Stimulated activated CD8-positive, alpha-beta memory T cell treated with anti-CD3 and anti-CD28 coated beads, Interleukin-15, amount 100 ng/mL, for 4 hours (primary cell): ENCODE measurements at regions not wholly inside any gene's neighbourhood (a gene's known extent, or its start where the extent isn't known, plus 50 kb on each side); places are given as distances from the start of the nearest gene placed in this dataset.

Experiments used
- DNase-seq, 2 donors: peaks; one replicate each; pipeline ENCODE4 v3.0.0-alpha.2; 2020; ENCODE audit warnings: low read depth in 2 of 2

- no peak for DNase-seq
Observed at GRCh38 chr1:30272277-30273020, 450.9 kb downstream of the MATN1 start.

DNA sequence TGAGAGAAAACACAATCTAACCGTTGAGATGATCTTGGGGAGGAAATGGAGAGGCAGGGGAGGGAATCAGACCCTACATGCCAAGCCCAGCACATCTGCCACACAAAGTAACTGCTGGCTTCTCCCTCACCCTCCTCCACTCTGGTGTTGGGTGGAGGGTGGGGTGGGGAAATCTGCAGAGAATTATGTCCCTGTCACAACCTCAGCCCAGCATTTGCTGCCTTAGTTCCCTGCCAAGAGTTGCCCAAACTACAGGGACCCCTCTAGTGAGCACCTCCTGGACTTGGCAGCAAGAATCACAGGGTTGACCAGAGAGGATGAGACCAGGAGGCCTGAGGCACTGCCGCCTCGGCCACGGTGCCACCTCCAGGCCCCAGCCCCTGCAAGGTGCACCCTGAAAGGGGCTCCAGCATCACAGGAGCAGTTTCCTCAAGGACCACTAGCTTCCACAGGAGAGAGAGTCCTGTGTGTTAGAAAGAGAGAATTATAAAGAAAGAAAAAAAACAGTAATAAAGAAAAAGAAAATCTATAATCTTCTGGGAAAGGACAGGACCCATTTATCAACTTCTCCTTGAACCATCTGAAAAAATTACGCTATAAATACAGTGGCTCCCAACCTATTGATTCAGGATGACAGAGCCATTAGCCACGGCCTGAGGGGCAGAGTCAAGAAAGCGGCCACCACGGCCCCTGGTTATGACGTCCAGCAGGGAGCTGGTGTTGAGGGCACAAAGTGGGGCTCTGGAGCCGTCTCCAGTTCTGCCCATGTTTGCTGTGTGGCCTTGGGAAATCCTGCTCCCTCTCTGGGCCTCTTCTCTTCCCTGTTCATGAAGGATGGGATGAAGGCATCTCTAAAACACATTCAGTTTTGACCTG, 451.7 kb downstream of the MATN1 start:
- no peak for DNase-seq

- no peak for DNase-seq
Observed at GRCh38 chr1:30270461-30270860, 452.9 kb downstream of the MATN1 start.

GRCh38 chr1:30268923-30269666, 454.3 kb downstream of the MATN1 start:
- no peak for DNase-seq

DNA sequence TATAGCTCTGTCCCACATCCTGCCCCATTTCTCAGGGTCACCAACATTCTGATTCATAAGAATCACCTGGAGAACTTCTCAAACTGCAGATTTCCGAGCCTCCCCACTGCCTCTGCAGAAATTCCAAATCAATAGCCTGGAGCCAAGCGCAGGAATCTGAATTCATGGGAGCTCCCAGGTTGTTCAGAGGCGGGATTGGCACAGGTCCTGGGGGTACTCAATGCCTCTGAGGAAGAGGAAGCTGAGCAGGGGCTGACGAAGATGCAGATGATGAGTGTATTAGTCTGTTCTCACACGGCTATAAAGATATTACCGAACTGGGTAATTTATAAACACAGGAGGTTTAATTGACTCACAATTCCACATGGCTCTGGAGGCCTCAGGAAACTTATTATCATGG, 455.5 kb downstream of the MATN1 start:
- no peak for DNase-seq

- DNase-seq: no peak
Observed at GRCh38 chr1:30267046-30267445, 456.3 kb downstream of the MATN1 start.

- no peak for DNase-seq
Observed at GRCh38 chr1:30265127-30266070, 458.0 kb downstream of the MATN1 start.

DNA sequence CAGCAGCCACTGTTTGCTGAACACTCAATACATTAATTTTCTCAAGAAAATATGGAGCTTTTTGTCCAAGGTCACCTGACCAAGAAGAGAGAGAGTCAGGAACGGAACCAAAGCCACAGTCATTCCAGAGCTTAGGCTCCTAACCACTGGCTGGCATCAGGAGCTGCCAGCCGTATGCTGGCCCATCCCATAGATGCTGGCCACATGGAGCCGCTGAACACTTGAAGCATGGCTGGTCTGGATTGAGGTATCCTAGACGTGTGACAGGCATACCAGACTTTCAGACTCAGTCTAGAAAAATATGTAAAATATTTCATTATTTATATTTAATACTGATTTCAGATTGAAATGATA, 458.7 kb downstream of the MATN1 start:
- DNase-seq: no peak

DNA sequence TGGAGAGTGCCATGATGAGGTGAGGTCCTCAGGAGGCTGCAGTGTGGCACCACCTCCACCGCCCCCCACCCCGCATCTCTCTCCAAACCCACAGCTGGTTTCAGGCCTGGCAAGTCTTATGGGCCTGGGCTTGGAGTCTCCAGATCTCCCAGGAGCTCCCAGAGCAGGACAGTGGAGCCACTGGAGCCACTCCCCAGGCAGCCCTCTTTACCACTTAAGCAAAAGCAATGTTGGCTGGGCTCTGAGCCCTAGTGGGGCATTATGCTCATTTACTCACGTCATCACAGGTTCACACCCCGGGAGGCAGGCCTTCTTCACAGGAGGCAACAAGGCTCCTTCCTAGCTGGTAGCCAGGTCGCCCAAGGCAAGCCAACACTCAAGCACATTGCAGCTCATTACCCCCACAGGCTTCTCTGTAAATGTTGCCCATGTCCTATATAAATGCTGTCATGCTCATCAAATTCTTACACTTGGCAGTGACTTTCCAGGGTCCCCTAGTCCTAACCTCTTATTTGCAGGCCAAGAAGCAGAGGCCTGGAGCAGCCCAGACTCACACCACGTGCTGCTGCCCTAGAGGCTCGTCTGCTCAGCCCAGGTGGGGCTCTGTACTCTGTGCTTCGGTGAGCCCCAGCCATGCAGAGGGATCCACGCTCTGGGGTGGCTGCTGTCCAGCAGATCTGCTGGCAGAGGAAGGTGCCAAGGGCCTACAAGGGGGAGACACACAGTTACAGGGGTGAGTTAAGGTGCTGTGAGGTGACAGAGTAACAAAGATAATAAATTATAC, 459.3 kb downstream of the MATN1 start:
- no peak for DNase-seq

- no peak for DNase-seq
Observed at GRCh38 chr1:30263405-30263804, 460.0 kb downstream of the MATN1 start.

- no peak for DNase-seq
Observed at GRCh38 chr1:30262158-30262557, 461.2 kb downstream of the MATN1 start.

DNA sequence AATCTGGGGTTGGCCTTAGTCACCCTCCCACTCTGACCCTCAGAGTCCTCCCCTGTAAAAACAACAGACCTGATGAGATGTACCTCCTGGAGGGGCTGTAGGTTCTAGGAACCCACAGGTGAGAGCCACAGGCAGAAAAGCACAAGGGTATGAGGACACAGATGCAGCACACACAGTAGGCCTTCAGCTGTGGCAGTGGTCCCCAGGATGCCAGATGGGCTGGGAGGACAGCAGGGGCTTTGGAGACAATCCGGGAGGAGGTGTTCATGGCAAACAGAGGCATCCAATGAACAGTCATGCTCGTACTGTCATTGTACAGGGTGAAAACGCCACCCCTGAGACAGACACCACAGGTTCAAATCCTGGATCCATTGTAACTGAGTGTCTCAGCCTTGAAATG, 463.1 kb downstream of the MATN1 start:
- DNase-seq: no peak

DNA sequence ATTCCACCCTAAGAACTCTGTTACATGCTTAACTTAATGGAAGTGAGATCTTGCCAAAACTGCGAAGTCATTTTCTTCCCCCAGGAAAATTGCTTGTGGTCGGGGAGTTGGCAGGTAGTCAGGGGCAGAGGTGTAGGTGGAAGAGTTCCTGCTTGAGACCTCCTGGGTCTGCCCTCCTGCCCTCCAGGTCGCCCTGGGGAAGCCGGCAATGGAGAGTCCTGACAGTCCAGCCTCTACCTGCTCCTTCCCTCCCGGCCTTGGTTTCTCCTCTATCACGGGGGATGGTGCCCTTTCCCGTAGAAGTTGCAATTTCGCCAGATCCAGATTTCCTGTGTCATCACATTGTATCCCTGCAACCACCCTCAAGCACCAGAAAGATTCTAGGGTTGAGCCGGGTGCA, 463.8 kb downstream of the MATN1 start:
- DNase-seq: no peak

- DNase-seq: no peak
Observed at GRCh38 chr1:30258876-30259275, 464.5 kb downstream of the MATN1 start.

DNA sequence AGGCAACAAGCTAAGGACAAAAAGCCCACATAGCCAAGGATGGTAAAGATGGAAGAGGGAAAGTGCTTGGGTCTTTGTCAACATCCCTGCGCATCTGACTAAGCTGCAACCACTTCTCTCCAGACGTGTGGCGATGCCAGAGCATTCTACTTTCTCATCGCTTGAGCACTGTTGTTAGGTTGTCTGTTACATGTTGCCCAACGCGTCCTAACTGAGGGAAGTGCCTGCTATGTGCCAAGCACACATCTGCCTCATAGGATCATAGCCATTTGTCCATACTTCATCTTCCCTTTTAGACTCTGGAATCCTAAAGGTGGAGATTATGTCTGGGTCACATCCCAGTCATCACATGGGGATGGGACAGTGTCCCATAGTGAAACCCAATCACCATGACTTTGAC, 464.9 kb downstream of the MATN1 start:
- no peak for DNase-seq

DNA sequence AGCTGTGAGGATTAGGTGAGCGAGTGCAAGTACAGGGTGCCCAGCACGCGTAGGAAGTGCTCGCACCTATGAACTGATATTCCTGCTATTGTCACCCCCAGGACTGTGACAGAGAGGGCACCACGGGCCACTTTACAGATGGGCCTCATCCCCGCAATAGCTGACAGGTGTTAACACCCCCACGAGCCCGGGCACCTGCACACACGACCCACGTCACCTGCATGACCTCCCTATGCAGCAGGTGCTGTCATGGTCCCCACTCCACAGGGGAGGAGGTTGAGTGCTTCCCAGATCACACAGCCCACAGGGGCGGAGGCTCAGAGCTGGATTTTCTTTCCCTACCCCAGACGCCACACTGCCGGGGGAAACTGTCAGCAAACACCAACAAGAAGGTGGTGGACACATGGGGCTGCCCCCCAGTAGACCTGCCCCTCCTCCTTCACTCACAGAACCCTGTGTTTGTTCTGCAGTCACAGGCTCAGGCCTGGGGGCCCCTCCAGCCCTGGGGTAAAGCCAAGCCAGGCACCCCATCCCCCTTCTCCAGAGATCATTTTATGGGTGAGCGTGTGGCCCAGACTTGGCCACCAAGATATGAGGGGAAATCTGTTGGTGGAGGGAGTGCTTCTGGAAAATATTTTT, 465.5 kb downstream of the MATN1 start:
- DNase-seq: no peak

GRCh38 chr1:30257322-30257721, 466.1 kb downstream of the MATN1 start:
- no peak for DNase-seq

DNA sequence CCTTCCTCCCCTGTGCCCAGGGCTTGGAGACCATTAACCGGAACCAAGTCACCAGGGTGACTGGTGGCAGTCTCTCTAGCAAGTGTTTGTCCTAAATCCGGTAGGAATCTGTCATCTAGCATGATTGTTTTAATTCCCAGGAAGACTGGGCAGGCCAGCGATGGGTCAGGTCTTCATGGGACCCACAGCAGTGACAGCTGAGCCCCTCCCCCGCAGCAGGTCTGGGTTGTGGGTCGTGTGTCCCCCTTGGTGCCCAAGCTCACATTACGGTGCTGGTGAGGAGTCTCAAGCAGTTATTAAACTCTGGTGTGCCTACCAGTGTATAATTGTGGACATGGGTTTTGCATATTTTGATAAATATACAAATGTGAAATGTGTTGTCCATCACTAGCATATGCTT, 466.5 kb downstream of the MATN1 start:
- DNase-seq: no peak

- no peak for DNase-seq
Observed at GRCh38 chr1:30255111-30255724, 468.2 kb downstream of the MATN1 start.
